NCI-H2196 treated with DMSO at 0.1 percent for 48 hours (cell line): ENCODE measurements at regions not wholly inside any gene's neighbourhood (a gene's known extent, or its start where the extent isn't known, plus 50 kb on each side); places are given as distances from the start of the nearest gene placed in this dataset.
A peak's percentile ranks its signal among the peaks of the same experiment; 100 is the strongest.
"Not testable (repeated sequence)": the region's sequence is repeated elsewhere in the genome, so short reads cannot be mapped to it uniquely, and the experiment has no call there.

ENCODE experiments used
- DNase-seq: peaks from one replicate; lab custom pipeline; 2025; ENCODE audit not compliant: unreplicated experiment; lab: John Stamatoyannopoulos, UW

- no peak for DNase-seq
Observed at GRCh38 chr4:25474690-25475089, 97.6 kb downstream of the ANAPC4 start.

- DNase-seq = no peak
Observed at GRCh38 chr4:25477221-25477620, 100.2 kb downstream of the ANAPC4 start.

GRCh38 chr4:25481648-25482047 is 104.6 kb downstream of the ANAPC4 start:
- DNase-seq = no peak

GRCh38 chr4:25484243-25484721 is 107.2 kb downstream of the ANAPC4 start:
- peak; percentile 68 for DNase-seq

- DNase-seq = no peak
Observed at GRCh38 chr4:25485104-25485503, 108.0 kb downstream of the ANAPC4 start.

- DNase-seq = no peak
Observed at GRCh38 chr4:25486171-25486570, 109.1 kb downstream of the ANAPC4 start.

- DNase-seq = no peak
Observed at GRCh38 chr4:25487155-25487554, 110.1 kb downstream of the ANAPC4 start.

GRCh38 chr4:25489253-25489797 is 112.3 kb downstream of the ANAPC4 start:
- no peak for DNase-seq

- DNase-seq = no peak
Observed at GRCh38 chr4:25493466-25493865, 116.4 kb downstream of the ANAPC4 start.

GRCh38 chr4:25494166-25494565 is 117.1 kb downstream of the ANAPC4 start:
- no peak for DNase-seq

GRCh38 chr4:25500626-25501316 is 123.7 kb downstream of the ANAPC4 start:
- DNase-seq = peak; percentile 83

- DNase-seq = no peak
Observed at GRCh38 chr4:25502115-25502514, 125.1 kb downstream of the ANAPC4 start.

- DNase-seq = no peak
Observed at GRCh38 chr4:25503779-25504178, 126.7 kb downstream of the ANAPC4 start.

- no peak for DNase-seq
Observed at GRCh38 chr4:25504932-25505636, 128.0 kb downstream of the ANAPC4 start.

- DNase-seq = no peak
Observed at GRCh38 chr4:25505637-25505991, 128.6 kb downstream of the ANAPC4 start.

- DNase-seq = no peak
Observed at GRCh38 chr4:25506032-25506571, 129.0 kb downstream of the ANAPC4 start.

GRCh38 chr4:25509646-25510045 is 132.6 kb downstream of the ANAPC4 start:
- DNase-seq = no peak

GRCh38 chr4:25511823-25512222 is 134.8 kb downstream of the ANAPC4 start:
- DNase-seq = not testable (repeated sequence)

GRCh38 chr4:25513814-25514213 is 136.8 kb downstream of the ANAPC4 start:
- DNase-seq = no peak

GRCh38 chr4:25523405-25523804 is 132.2 kb upstream of the SLC34A2 start:
- no peak for DNase-seq

- DNase-seq = no peak
Observed at GRCh38 chr4:25524663-25525062, 131.0 kb upstream of the SLC34A2 start.

GRCh38 chr4:25525896-25526295 is 129.8 kb upstream of the SLC34A2 start:
- DNase-seq = no peak
